ENCODE measurements at regions not wholly inside any gene's neighbourhood (a gene's known extent, or its start where the extent isn't known, plus 50 kb on each side); places are given as distances from the start of the nearest gene placed in this dataset.

DNA sequence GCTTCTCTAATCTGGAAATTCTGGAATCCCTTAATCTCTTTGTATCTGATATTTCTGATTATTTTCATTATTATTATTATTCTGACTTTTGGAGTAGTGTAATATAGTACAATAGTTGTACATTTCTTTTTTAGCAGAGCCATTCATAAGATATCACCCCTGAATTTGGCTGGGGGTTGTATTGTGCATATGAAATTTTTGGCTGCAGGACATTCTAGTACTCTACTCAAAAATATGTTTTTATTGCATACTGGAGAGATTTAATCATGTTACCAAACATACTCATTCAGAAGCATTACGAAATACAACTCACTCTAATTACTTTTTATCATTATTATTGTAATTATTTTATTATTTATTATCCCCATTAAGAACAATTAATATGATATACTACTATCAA, 589.7 kb upstream of the KCNMB2 start:
- TF ChIP-seq POLR2AphosphoS5 (IDR thresholded peaks at IDR 0.05) (no peak), EP300 (IDR thresholded peaks at IDR 0.05) (no peak), POLR2A (IDR thresholded peaks at IDR 0.05) (no peak)
- TF ChIP-seq, protein P1, sequence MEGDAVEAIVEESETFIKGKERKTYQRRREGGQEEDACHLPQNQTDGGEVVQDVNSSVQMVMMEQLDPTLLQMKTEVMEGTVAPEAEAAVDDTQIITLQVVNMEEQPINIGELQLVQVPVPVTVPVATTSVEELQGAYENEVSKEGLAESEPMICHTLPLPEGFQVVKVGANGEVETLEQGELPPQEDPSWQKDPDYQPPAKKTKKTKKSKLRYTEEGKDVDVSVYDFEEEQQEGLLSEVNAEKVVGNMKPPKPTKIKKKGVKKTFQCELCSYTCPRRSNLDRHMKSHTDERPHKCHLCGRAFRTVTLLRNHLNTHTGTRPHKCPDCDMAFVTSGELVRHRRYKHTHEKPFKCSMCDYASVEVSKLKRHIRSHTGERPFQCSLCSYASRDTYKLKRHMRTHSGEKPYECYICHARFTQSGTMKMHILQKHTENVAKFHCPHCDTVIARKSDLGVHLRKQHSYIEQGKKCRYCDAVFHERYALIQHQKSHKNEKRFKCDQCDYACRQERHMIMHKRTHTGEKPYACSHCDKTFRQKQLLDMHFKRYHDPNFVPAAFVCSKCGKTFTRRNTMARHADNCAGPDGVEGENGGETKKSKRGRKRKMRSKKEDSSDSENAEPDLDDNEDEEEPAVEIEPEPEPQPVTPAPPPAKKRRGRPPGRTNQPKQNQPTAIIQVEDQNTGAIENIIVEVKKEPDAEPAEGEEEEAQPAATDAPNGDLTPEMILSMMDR (IDR thresholded peaks at IDR 0.05) = no peak
- no peak for DNase-seq (ENCODE audit: low spot score in 2 of 2)
- WGBS = 49% methylated on average over 1 of the region's 1 CpG
- Histone ChIP-seq H3K4me3 (no peak overlapping the region), H3K9me3 (no peaks in the 10 kb centered on the region), H3K27me3 (no peaks in the 10 kb centered on the region), H3K27ac (no peak overlapping the region), H3K4me1 (peaks cover 18% of the 10 kb centered on the region), H3K36me3 (no peaks in the 10 kb centered on the region)

DNA sequence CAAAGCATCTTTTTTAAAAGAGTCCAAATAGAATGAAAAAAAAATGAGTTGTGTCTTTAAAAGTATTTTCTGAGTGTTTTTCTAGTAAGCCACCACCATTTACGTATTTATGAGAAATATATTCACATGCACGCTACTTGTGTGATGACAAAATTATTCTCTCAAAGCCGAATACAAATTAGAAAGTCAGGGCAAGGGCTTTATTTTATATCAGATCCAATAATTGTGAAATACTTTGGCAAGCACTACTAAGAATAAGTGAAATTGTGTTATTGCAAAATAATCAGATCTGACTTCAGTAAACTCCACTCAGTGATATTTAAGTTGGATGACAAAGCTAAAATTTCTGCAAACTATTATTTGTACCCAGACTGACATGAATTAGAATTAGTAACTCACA, 589.3 kb upstream of the KCNMB2 start:
- H3K9me3 ChIP-seq = no peaks in the 10 kb centered on the region
- H3K36me3 ChIP-seq = no peaks in the 10 kb centered on the region
- no peak for TF ChIP-seq POLR2A (IDR thresholded peaks at IDR 0.05)
- no peak for DNase-seq (ENCODE audit: low spot score in 2 of 2)
- peaks cover 18% of the 10 kb centered on the region for H3K4me1 ChIP-seq
- H3K4me3 ChIP-seq = no peak overlapping the region
- no peaks in the 10 kb centered on the region for H3K27me3 ChIP-seq
- no peak overlapping the region for H3K27ac ChIP-seq
- 24% methylated on average over 3 of the region's 3 CpGs for WGBS

- WGBS = 91% methylated on average over 2 of the region's 2 CpGs
- Histone ChIP-seq H3K27ac (no peak overlapping the region), H3K36me3 (no peaks in the 10 kb centered on the region), H3K4me3 (no peak overlapping the region), H3K9me3 (no peaks in the 10 kb centered on the region), H3K27me3 (no peaks in the 10 kb centered on the region), H3K4me1 (peaks cover 18% of the 10 kb centered on the region)
- no peak for DNase-seq (ENCODE audit: low spot score in 2 of 2)
- TF ChIP-seq EP300 (IDR thresholded peaks at IDR 0.05) (no peak), POLR2A (IDR thresholded peaks at IDR 0.05) (no peak), POLR2AphosphoS5 (IDR thresholded peaks at IDR 0.05) (no peak)
- TF ChIP-seq, protein P1 (IDR thresholded peaks at IDR 0.05) = no peak
Observed at GRCh38 chr3:177947901-177948300, 588.3 kb upstream of the KCNMB2 start.

DNA sequence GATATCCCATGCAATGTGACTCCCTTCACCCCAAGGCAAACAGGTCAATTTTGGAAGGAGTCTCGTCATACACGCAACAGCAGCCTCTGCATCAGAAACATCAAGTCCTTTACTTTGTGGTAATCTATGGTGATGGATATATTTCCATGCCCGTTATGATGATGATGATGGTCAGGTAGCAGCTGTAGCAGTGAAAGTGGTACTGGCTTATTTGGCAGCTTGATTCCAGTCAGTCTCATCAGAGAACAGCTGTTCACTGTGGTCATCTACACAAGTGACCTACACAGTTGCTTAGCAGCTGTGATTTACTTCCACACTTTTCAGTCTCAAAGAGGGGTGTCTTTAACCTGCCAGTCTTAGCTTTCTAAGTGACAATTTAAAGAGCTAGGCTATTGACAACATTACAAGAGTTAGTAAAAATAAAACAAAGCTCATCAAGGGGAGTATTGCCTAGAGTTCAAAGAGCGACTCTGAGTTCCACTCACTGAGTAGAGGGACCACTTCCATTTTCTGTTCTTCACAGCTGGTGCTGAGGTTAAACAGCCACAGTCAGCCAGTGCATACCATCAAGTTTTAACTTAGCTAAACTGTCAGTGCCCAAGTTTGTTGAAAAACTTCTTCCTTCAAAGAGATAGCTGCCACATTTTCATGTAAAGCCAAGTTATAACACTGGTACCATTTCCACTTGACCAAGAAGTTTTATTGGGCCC, 587.4 kb upstream of the KCNMB2 start:
- Histone ChIP-seq H3K27me3 (no peaks in the 10 kb centered on the region), H3K36me3 (no peaks in the 10 kb centered on the region), H3K27ac (no peak overlapping the region), H3K4me3 (no peak overlapping the region), H3K4me1 (peaks cover 18% of the 10 kb centered on the region), H3K9me3 (no peaks in the 10 kb centered on the region)
- TF ChIP-seq POLR2AphosphoS5 (IDR thresholded peaks at IDR 0.05) (no peak), POLR2A (IDR thresholded peaks at IDR 0.05) (no peak), EP300 (IDR thresholded peaks at IDR 0.05) (no peak)
- TF ChIP-seq, protein P1 (IDR thresholded peaks at IDR 0.05) = no peak
- DNase-seq (ENCODE audit: low spot score in 2 of 2) = no peak
- WGBS = 96% methylated on average over 4 of the region's 4 CpGs

- no peak for DNase-seq (ENCODE audit: low spot score in 2 of 2)
- 88% methylated on average over 5 of the region's 5 CpGs for WGBS
- H3K4me1 ChIP-seq = no peaks in the 10 kb centered on the region
- H3K4me3 ChIP-seq = no peak overlapping the region
- H3K36me3 ChIP-seq = no peaks in the 10 kb centered on the region
- H3K27me3 ChIP-seq = no peaks in the 10 kb centered on the region
- H3K9me3 ChIP-seq = no peaks in the 10 kb centered on the region
- no peak overlapping the region for H3K27ac ChIP-seq
- TF ChIP-seq, protein P1 (IDR thresholded peaks at IDR 0.05) = no peak
- TF ChIP-seq POLR2A (IDR thresholded peaks at IDR 0.05) (no peak), POLR2AphosphoS5 (IDR thresholded peaks at IDR 0.05) (no peak), EP300 (IDR thresholded peaks at IDR 0.05) (no peak)
Observed at GRCh38 chr3:177959188-177959587, 577.0 kb upstream of the KCNMB2 start.

- no peak for DNase-seq (ENCODE audit: low spot score in 2 of 2)
- no peaks in the 10 kb centered on the region for H3K9me3 ChIP-seq
- H3K27ac ChIP-seq = no peak overlapping the region
- no peaks in the 10 kb centered on the region for H3K27me3 ChIP-seq
- no peaks in the 10 kb centered on the region for H3K36me3 ChIP-seq
- 61% methylated on average over 2 of the region's 2 CpGs for WGBS
- TF ChIP-seq POLR2A (IDR thresholded peaks at IDR 0.05) = no peak
- TF ChIP-seq, protein P1 (IDR thresholded peaks at IDR 0.05) = no peak
- no peak overlapping the region for H3K4me3 ChIP-seq
- H3K4me1 ChIP-seq = no peaks in the 10 kb centered on the region
Observed at GRCh38 chr3:177960014-177960413, 576.2 kb upstream of the KCNMB2 start.
